BJ (cell line): ENCODE measurements at regions not wholly inside any gene's neighbourhood (a gene's known extent, or its start where the extent isn't known, plus 50 kb on each side); places are given as distances from the start of the nearest gene placed in this dataset.

Experiments
- CTCF ChIA-PET: fragments of 350-600 bp; formaldehyde crosslinking; extraction: SDS; loops from one replicate; lab custom pipeline; 2021; ENCODE audit warnings: antibody characterized with exemption, inconsistent platforms; lab: Yijun Ruan, JAX
- POLR2A ChIA-PET: fragments of 300-600 bp; sonication (Branson Sonifier 250); formaldehyde crosslinking; extraction: SDS; loops from one replicate; lab custom pipeline; 2021; ENCODE audit warnings: antibody characterized with exemption; lab: Charles Lee
- DNase-seq: peaks from one replicate; pipeline ENCODE4 v3.0.0-alpha.2; 2011; ENCODE audit warnings: low read depth
- H3K27me3 ChIP-seq: 2 replicates; pipeline ENCODE4 v1.6.0; 2011; ENCODE audit warnings: low read length; ENCODE audit not compliant: control insufficient read depth, insufficient read depth
- H3K36me3 ChIP-seq: 2 replicates; pipeline ENCODE4 v1.5.1; 2011; ENCODE audit warnings: low read length; ENCODE audit not compliant: control insufficient read depth, insufficient read depth
- H3K4me3 ChIP-seq: 2 replicates; pipeline ENCODE4 v1.5.1; 2011; ENCODE audit warnings: low read depth, mild to moderate bottlenecking, control low read depth, low read length
- TF ChIP-seq, protein P1 (sequence below): IDR thresholded peaks from 2 replicates; pipeline ENCODE4 v1.5.1; 2011; ENCODE audit warnings: low read depth, mild to moderate bottlenecking, control low read depth, inconsistent platforms, low read length, moderate library complexity; ENCODE audit not compliant: insufficient read depth

DNA sequence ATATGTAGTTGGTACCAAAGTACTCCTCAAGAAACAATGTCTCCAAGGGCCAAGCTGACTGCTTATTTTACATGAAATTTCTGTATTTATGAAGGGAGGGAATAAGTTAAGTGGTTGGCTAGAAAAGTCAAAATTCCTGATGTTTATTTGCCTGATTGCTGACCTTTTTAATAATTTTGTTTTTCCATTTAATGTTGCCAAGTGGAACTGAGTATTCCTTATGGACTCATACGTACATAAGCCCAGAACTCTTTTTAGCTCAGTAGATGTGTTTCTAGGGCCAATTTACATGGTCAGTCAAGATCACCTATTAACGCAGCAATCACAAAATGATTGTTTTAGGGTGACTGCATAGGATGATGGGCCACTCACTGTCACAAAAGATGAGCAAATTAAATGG, 78.3 kb upstream of the FZD8 start:
- Histone ChIP-seq H3K27me3 (no peaks in the 10 kb centered on the region; the same call in 1 of the 2 replicates), H3K4me3 (no peak overlapping the region), H3K36me3 (no peaks in the 10 kb centered on the region)
- DNase-seq = no peak
- TF ChIP-seq, protein P1, sequence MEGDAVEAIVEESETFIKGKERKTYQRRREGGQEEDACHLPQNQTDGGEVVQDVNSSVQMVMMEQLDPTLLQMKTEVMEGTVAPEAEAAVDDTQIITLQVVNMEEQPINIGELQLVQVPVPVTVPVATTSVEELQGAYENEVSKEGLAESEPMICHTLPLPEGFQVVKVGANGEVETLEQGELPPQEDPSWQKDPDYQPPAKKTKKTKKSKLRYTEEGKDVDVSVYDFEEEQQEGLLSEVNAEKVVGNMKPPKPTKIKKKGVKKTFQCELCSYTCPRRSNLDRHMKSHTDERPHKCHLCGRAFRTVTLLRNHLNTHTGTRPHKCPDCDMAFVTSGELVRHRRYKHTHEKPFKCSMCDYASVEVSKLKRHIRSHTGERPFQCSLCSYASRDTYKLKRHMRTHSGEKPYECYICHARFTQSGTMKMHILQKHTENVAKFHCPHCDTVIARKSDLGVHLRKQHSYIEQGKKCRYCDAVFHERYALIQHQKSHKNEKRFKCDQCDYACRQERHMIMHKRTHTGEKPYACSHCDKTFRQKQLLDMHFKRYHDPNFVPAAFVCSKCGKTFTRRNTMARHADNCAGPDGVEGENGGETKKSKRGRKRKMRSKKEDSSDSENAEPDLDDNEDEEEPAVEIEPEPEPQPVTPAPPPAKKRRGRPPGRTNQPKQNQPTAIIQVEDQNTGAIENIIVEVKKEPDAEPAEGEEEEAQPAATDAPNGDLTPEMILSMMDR = no peak
- POLR2A ChIA-PET = no interaction called here
- CTCF ChIA-PET = no interaction called here

DNA sequence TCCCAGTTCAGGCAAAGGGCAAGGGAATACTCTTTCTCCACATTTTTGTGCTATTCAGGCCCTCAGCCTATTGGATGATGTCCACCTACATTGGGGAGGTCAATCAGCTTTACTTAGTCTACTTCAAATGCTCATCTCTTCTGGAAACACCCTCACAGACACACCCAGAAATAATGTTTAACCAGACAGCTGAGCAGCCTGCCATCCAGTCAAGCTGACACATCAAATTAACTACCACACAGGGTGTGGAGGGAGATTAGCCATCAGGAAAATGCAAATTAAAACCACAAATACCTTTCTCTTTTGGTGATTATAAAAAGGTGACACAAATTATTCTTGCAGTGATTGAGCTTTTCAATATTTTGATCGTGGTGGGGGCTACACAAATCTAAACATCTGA, 74.7 kb upstream of the FZD8 start:
- DNase-seq = no peak
- Histone ChIP-seq H3K36me3 (no peaks in the 10 kb centered on the region), H3K27me3 (peaks cover 2% of the 10 kb centered on the region; the same call in 1 of the 2 replicates), H3K4me3 (no peak overlapping the region)
- ChIA-PET CTCF (interaction anchor here (0.6 kb wide), 1 partner anchor 66 kb away, joined by 5 read pairs; no protein-coding TSS in a partner anchor), POLR2A (no interaction called here)
- TF ChIP-seq, protein P1 = no peak

DNA sequence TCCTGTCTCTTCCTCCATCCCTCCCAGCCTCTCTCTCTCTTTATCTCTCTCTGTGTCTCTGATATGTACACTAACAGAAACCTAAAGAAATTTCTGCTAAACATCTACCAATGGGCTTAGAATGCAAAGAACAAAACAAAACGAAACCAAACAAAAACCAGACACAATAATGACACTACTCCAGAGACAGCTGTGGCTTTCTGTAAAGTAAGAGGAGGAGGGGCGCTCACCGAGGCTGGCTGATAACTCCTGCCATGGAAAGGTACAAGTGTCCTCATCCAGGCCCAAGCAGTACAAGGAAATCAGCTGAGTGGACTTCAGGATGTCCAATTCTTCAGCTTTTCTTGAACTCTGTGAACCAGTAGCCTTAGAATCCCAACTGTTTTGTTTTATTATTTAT, 70.4 kb upstream of the FZD8 start:
- CTCF ChIA-PET = no interaction called here
- TF ChIP-seq, protein P1 = no peak
- no peak for DNase-seq
- Histone ChIP-seq H3K27me3 (peaks cover 2% of the 10 kb centered on the region; the same call in 1 of the 2 replicates), H3K36me3 (no peaks in the 10 kb centered on the region), H3K4me3 (no peak overlapping the region)
- POLR2A ChIA-PET = no interaction called here

DNA sequence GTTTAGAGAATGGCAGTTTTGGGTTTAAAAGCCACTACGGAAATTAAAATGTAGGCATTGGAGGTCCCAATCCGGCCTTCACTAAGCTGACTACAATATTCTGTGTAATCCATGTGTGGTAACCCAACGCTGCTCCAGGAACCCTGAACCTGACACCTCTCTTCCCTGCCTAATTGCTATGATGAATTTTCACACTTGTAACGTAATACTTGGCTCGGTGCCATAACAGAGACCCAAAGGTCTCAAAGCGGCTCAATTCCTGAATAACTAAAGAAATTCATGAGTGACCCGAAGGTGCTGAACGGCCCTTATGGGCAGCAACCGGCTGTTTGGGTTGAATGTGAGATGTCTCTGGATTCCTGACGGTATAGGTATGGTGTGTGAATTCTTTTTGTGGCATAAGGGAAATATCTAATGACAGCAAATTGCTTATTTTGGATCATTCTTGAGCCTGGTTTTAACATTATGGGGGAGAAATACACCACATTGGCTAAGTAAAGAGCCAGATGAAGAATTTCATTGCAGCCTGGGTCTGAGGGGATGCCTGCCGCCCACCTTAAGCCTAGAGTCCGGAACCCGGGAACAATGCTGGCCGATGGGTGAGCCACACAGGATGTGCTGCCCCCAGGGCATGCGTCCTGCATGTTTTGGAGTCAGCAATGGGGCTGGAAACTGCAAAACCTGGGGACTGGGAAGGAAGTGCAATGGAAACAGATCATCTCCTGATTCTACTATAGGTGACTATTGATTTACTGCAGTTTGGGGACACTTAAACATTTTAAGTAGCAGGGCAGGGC, 69.7 kb upstream of the FZD8 start:
- CTCF ChIA-PET = no interaction called here
- TF ChIP-seq, protein P1 = no peak
- Histone ChIP-seq H3K4me3 (no peak overlapping the region), H3K27me3 (peaks cover 2% of the 10 kb centered on the region; the same call in 1 of the 2 replicates), H3K36me3 (no peaks in the 10 kb centered on the region)
- DNase-seq = no peak
- POLR2A ChIA-PET = no interaction called here

DNA sequence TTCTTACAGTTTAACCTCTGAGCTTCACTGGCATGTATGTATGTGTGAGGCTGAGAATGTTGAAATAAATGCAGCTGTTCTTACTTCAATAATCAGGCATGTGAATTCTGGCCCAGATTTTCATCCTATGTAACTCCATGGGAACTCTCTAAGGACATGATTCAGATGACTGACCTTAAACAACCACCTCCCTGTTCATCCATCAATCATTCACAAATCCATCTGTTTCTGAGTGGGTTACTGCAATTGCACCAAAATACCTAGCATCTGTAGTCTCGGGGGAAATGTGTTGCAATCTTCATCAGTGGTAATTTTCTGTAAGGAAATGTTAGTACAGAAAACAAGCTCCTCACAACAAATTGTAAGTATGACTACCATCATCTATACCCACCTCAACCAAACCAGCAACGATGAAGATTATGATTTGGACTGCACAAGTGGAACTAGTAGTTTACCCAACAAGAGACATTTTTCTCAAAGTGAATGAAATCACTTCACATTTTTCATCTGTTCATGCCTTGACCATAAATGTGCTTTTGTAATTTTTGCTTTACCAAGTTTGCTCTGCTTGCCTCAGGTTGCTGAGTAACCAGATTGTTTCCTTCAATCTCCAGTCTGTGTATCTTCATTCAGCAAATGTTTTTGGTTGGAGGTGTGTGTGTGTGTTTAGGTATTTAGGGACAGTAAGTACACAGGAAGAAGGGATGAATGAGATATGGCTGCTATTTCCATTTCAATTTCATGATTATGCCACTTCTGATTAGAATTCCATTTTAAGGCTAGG, 65.7 kb upstream of the FZD8 start:
- no peak for DNase-seq
- Histone ChIP-seq H3K36me3 (no peaks in the 10 kb centered on the region), H3K27me3 (peaks cover 3% of the 10 kb centered on the region; the same call in 1 of the 2 replicates), H3K4me3 (no peak overlapping the region)
- TF ChIP-seq, protein P1 = no peak
- ChIA-PET POLR2A (no interaction called here), CTCF (no interaction called here)
